Nephron progenitor cell (in vitro differentiated cells): ENCODE measurements at regions not wholly inside any gene's neighbourhood (a gene's known extent, or its start where the extent isn't known, plus 50 kb on each side); places are given as distances from the start of the nearest gene placed in this dataset.

ENCODE experiments used
- DNase-seq: peaks from one replicate; pipeline ENCODE4 v3.0.0; 2021
- H3K27ac Mint-ChIP-seq: 2 replicates; pipeline ENCODE4 v1.8.0; 2021; ENCODE audit warnings: mild to moderate bottlenecking, moderate library complexity, mixed read lengths
- H3K27me3 Mint-ChIP-seq: 2 replicates; pipeline ENCODE4 v1.8.0; 2021; ENCODE audit warnings: mild to moderate bottlenecking, low read depth, mixed read lengths; ENCODE audit not compliant: poor library complexity
- H3K36me3 Mint-ChIP-seq: 2 replicates; pipeline ENCODE4 v1.8.0; 2021; ENCODE audit warnings: low read depth, mixed read lengths
- H3K4me1 Mint-ChIP-seq: 2 replicates; pipeline ENCODE4 v1.8.0; 2021; ENCODE audit warnings: mixed read lengths
- H3K4me3 Mint-ChIP-seq: 2 replicates; pipeline ENCODE4 v1.8.0; 2021; ENCODE audit warnings: mild to moderate bottlenecking, moderate library complexity, mixed read lengths
- H3K9me3 Mint-ChIP-seq: 2 replicates; pipeline ENCODE4 v1.8.0; 2021; ENCODE audit warnings: mild to moderate bottlenecking, moderate library complexity, mixed read lengths
- CTCF ChIP-seq: fragments of 200-600 bp; sonication (generic); IDR thresholded peaks from 2 replicates; pipeline ENCODE4 v1.5.0; 2021; ENCODE audit warnings: antibody characterized with exemption

- Mint-ChIP-seq H3K4me1 (peaks cover 6% of the 10 kb centered on the region), H3K9me3 (peaks cover 5% of the 10 kb centered on the region), H3K27ac (no peak overlapping the region), H3K4me3 (no peak overlapping the region), H3K27me3 (peaks cover 18% of the 10 kb centered on the region), H3K36me3 (no peaks in the 10 kb centered on the region)
- DNase-seq: no peak
- TF ChIP-seq CTCF: no peak
Measured at GRCh38 chr7:51617686-51618085, 301.1 kb upstream of the COBL start.

GRCh38 chr7:51613911-51614357, 297.3 kb upstream of the COBL start:
- Mint-ChIP-seq H3K4me3 (no peak overlapping the region), H3K36me3 (no peaks in the 10 kb centered on the region), H3K27ac (no peak overlapping the region), H3K4me1 (peaks cover 6% of the 10 kb centered on the region), H3K27me3 (peaks cover 22% of the 10 kb centered on the region), H3K9me3 (no peaks in the 10 kb centered on the region)
- TF ChIP-seq CTCF: no peak
- no peak for DNase-seq

GRCh38 chr7:51611937-51612336, 295.3 kb upstream of the COBL start:
- Mint-ChIP-seq H3K36me3 (no peaks in the 10 kb centered on the region), H3K9me3 (no peaks in the 10 kb centered on the region), H3K27ac (no peak overlapping the region), H3K27me3 (peaks cover 28% of the 10 kb centered on the region), H3K4me3 (no peak overlapping the region), H3K4me1 (peaks cover 13% of the 10 kb centered on the region)
- DNase-seq: no peak
- no peak for TF ChIP-seq CTCF

GRCh38 chr7:51607447-51607846, 290.8 kb upstream of the COBL start:
- Mint-ChIP-seq H3K4me3 (peak overlapping the region; percentile 15), H3K4me1 (peaks cover 13% of the 10 kb centered on the region), H3K27ac (no peak overlapping the region), H3K36me3 (no peaks in the 10 kb centered on the region), H3K27me3 (peaks cover 14% of the 10 kb centered on the region), H3K9me3 (peaks cover 4% of the 10 kb centered on the region)
- TF ChIP-seq CTCF: no peak
- no peak for DNase-seq

GRCh38 chr7:51606601-51607154, 290.1 kb upstream of the COBL start:
- Mint-ChIP-seq H3K27me3 (peaks cover 14% of the 10 kb centered on the region), H3K9me3 (peaks cover 11% of the 10 kb centered on the region), H3K4me1 (peaks cover 7% of the 10 kb centered on the region), H3K27ac (no peak overlapping the region), H3K4me3 (no peak overlapping the region), H3K36me3 (no peaks in the 10 kb centered on the region)
- DNase-seq: no peak
- no peak for TF ChIP-seq CTCF

- TF ChIP-seq CTCF: no peak
- Mint-ChIP-seq H3K4me1 (peaks cover 5% of the 10 kb centered on the region), H3K9me3 (peaks cover 48% of the 10 kb centered on the region), H3K36me3 (peaks cover 7% of the 10 kb centered on the region), H3K4me3 (no peak overlapping the region), H3K27me3 (peaks cover 2% of the 10 kb centered on the region), H3K27ac (no peak overlapping the region)
- no peak for DNase-seq
Measured at GRCh38 chr7:51602376-51602775, 285.8 kb upstream of the COBL start.
